MV-4-11 (cell line): ENCODE measurements at regions not wholly inside any gene's neighbourhood (a gene's known extent, or its start where the extent isn't known, plus 50 kb on each side); places are given as distances from the start of the nearest gene placed in this dataset.

Experiments used
- DNase-seq: peaks from one replicate; lab custom pipeline; 2025; lab: John Stamatoyannopoulos, UW

DNA sequence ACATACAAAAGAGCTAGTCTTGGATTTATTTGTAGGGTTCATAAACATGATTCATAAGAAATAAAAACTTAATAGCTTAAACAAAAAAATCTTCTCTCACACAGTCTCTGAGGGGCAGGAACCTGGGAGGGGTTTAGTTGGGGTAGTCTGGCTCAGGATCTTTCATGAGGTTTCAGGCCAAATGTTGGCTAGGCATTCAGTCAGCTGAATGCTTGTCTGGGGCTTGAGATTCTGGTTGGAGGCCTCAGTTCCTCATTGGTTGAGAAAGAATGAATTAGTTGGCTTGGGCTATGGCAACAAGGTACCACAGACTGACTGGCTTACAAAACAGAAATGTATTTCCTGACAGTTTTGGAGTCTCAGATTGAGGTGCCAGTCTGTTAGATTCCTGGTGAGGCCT lies 74.3 kb downstream of the ANKRD7 start:
- peak; percentile 55 for DNase-seq

DNA sequence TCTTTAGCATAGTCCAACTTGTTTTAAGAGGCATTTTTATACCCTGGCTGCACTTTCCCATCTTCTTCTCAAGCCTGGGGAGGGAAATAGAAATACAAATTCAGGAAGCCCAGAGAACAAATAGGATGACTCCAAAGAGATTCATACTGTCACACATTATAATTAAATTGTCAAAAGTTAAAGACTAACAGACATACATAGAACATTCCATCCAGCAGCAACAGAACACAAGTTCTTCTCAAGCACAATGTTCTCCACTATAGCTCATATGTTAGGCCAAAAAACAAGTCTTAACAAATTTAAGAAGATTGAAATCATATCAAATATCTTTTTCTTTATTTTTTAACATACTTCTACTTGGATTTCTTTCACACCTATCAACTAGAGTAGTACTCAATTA lies 75.7 kb downstream of the ANKRD7 start:
- DNase-seq = no peak

DNA sequence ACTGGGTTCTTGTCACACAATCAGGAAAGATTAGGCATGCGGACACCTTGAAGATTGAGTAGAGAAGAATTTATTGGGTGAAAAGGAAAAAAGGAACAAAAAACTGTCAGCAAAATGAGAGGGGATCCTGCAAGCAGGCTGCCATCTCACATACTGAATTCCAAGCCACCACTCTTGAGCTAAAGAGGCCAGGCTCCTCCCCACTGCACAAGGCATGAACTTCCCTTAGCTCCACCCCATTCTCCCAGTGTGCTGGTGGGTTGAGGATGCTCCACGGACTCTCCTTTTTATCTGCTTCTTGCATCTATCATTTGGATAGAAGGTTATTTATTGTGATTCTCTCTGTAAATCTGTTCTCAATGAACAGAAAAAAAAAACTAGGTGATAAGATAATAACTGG lies 79.6 kb downstream of the ANKRD7 start:
- DNase-seq = no peak

DNA sequence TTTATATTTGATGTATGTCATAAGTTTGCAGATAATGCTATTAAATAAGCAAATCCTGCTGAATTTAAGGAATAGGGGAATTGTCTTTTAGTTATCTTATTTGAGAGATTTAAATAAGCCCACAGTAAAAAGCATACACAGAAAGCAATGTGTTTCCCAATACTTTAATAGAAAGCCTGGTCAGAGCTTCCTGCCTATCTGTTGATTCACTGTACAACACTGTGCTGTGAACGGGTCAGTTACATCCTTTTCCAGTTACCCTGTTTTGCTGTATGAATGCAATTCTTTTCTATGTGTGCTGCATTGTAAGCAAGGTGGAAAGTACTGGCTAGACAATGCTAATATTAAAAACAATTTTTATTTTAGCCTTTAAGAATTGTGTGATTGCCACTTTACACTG lies 81.2 kb downstream of the ANKRD7 start:
- peak; percentile 59 for DNase-seq

DNA sequence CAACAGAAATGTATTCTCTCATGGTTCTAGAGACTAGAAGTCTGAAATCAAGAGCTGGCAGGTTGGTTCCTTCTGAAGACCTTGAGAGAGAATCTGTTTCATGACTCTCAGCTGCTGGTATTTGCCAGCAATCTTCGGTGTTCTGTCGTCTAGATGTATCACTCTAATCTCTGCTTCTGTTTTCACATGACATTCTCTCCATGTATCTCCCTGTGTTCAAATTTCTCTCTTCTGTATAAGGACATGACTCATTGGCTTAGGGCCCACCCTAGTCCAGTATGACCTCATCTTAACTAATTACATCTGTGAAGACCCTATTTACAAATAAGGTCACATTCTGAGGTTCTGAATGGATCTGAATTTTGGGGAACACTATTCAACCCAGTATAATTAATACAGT lies 82.3 kb downstream of the ANKRD7 start:
- DNase-seq = no peak

DNA sequence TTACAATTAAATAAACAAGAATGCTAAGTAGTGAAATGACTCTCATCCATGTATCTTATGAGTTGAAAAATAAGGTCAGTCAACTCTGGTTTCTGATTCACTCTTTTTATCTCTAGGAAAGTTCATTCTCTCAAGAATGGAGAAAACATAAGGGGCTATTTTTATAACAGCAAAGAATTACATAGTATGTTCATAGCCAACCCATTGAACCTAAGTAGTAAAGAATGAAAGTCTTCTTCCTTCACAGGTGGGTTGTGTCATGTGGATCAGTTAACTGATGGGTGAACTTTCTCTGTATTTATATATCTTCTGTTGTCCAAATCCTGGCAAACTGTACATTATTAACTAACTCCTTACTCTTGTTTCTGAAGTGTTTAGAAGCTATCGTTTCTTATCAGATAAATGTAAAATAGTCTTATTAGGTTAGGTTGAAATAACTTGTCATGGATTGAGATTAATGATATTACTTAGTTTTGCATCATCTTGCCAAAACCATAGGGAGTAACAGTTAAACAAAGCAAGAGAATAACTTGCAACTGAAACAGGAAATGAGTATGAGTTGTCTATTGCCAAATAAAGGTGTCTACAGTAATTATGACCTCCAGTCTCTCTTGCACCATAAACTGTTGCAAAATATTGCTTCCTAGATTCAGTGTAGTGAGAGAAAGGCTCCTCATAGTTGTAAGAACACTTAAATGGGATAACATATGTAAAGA lies 86.8 kb downstream of the ANKRD7 start:
- DNase-seq = peak; percentile 98

DNA sequence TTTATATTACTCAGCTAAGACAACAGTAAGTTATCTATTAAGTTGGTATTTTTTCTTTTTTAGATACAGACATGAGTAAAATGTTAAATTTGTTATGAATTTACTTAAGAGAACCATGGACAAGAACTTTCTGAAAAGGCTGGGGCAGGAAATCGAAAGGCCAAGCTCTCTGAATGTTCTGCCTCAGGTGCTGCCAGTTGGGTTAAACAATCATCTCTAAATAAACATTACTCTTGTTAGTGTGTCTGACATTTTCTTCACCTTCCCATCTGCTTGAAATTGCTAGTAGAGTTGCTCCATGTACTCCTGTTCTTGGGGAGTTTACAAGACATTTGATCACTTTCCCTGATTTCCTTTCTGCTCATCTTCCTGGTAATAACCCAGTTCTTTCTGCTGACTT lies 87.5 kb downstream of the ANKRD7 start:
- DNase-seq = no peak

DNA sequence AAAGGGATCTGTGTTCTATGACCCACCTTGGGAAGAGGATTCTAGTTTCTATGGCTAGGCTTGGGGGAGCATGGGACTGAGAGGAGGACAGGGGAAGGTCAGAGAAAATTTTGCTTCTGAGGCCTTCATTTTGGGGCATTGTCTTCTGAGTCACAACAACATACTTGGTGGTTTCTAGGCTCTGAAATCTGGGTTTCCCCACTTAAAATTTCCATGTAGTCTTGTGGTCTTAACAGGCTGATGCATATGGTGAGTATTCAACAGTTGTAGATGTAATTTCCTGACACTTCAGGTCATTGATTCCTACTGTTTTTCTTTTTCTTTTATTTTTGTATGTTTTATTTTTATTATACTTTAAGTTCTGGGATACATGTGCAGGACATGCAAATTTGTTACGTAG lies 88.5 kb downstream of the ANKRD7 start:
- DNase-seq = peak; percentile 69

DNA sequence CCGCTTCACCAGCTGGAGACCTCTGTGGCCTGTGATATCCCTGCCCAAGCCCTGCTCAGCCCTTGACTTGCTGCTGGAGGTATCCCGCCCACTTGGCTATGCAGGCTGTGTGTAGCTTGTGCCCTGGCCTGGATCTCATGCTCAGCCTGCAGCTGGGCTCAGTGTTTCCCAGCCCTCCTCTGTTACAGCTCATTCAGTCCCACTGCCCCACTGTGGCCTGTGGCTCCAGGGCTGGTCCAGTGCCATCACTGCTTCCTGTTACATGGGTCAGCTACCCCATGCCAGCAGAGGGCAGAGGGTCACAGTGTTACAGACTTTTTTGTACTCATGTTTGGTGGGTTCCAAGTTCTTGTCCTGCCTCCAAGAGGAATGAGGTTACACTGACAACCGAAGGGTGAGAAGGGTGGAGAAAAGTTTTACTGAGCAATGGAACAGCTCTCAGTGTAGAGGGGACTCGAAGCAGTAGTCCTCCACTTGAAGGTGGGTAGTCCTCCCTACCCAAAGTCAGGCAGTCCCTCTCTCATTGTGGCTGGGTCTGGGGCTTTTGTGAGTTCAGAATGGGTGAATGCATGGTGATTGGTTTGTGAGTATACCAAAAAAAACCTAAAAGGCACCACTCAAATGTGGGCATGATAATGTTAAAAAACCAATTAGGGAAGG lies 100.4 kb downstream of the ANKRD7 start:
- no peak for DNase-seq

DNA sequence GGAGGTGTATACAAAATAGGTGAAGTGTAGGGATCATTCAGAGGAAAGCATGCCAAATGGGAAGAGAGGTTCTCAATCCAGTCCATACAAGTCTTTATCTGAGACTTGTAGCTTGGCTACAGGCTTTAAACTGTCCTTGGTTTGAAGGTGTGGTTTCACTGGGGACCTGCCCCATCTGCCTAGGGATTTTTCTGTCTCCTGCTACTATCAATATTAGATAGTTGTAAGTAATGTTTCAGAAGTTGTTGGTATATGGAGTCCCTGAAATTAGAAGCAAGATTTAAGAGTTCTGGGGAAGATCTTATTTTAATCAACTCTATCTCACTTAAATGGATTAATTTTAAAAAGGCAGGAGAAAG lies 100.9 kb downstream of the ANKRD7 start:
- DNase-seq = no peak

DNA sequence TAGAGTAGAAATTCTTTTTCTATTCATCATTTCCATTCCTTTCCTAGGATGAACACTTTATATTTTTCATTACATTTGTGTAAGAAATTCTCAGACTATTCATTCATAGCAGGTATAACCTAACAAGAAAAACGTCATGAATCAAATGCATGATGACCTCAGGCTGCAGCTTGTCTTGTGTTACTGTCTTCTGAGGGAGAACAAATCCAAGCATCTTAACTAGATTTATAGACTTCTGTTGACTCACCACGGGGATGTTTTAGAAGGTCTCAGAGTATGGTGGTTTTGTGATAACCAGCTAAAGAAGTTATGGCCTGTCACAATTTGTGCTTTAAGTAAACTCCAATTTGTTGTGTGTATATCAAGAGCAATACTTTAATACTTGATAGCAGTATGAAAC lies 102.7 kb downstream of the ANKRD7 start:
- DNase-seq = peak; percentile 19

DNA sequence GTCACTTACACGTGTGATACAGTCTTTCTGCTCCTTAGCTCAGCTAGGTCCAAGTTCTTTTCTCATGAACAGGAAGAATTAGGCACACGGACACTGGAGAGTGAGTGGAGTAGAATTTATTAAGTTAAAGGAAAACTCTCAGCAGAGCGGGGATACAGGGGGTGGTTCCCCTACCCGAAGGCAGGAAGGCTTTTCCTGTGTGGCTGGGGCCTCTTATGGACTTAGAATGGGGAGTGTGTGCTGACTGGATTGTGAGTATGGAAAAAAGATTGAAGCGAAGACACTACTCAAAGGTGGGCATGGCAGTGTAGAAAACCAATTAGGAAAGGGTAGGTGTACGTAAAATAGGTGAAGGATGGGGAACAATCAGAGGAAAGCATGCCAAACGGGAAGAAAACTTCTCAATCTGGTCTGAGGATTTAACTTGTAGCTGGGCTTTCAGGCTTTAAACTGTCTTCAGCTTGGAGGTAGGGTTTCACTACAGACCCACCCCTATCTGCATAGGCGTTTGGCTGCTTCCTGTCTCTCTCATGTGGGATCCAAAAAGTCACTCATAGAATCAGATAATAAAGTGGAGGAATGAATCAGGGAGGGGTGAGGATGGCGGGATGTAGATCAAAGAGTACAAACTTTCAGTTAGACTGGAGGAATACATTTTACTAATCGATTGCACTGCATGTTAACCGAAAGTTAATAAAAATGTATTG lies 104.2 kb downstream of the ANKRD7 start:
- no peak for DNase-seq

DNA sequence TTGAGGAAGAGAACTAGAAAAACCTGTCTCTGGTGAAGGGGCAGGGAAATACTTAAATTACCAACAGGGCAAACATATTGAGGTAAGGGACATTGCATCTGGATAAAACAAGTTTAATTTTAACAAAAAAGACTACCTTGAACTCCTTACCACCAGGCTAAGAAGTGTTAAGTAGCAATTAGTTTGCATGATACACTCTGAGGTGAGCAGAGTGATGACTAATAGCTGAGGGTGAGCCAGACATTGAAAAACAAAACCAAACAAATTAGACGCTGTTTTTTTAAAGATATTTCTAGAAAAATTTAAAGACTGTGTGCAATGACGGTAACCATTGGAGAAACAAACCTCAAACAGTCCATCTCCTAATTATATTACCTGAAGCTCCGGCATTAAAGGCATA lies 105.9 kb downstream of the ANKRD7 start:
- no peak for DNase-seq

DNA sequence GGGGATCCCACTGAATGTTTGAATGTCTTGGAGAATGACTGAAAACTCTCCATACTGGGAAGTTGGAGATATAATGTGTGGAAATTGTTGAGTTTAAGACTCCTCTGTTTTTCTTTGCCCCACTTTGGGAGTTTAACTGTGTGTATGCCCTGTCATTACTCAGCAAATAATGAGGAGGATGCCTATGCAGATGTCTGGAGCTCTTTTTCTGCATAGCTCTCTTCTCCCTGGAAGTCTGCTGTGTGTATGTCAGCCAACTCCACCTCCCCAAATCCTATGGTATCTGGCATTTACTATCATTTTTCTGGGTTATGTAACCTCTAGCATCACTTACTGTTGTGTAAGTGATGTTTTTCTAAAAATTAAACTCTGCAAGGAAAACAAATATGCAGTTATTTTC lies 122.2 kb downstream of the ANKRD7 start:
- no peak for DNase-seq

DNA sequence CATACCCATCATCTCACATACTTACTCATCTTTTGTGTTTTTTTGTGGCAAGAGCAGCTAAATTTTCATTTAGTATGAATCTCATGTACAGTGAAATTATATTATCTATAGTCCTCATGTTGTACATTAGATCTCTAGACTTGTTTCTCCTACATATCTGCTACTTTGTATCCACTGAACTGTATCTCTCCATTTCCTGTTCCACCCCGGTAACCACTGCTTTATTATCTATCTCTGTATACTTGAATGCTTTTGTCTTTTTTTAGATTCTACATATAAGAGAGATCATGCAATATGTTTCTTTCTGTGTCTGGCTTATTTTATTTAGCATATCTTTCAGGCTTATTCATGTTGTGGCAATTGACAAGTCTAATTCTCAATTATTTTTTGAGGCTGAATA lies 125.1 kb downstream of the ANKRD7 start:
- DNase-seq = no peak

DNA sequence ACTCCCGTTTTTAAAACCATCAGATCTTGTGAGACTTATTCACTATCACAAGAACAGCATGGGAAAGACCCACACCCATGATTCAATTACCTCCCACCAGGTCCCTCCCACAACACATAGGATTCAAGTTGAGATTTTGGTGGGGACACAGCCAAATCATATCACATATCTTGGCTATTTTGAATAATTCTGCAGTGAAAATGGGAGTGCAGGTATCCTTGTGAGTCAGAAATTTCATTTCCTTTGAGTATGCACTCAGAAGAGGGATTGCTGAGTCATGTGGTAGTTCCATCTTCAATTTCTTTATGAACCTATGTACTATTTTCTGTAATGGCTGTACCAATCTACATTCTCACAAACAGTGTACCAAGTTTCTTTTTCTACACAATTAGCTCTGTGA lies 125.8 kb downstream of the ANKRD7 start:
- no peak for DNase-seq

DNA sequence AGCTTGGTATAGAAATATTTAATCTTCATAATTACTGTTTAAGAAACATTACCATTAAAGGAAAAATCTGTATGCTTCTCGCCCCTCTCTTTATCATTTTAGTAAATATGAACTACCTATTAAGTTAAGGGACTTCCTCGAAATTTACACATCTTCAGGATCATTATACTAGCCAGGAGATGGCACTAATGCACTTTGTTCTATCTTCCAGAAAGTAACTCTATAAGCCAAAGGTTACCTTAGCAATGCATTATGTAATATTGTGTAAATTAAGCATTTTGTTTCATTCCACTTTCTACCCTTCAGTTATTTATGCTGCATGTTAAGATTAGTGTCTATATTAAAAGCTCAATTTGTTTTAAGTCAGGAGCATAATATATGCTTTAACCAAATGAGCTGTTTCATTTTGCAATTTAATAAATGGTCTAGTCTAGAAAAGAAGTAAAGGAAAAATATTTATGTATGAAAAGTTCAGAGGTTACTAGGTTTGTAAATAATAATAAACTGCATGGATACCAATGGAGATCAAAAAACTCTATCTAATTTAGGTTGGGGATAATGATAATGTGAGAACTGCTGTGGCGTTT lies 128.5 kb downstream of the ANKRD7 start:
- peak; percentile 73 for DNase-seq

DNA sequence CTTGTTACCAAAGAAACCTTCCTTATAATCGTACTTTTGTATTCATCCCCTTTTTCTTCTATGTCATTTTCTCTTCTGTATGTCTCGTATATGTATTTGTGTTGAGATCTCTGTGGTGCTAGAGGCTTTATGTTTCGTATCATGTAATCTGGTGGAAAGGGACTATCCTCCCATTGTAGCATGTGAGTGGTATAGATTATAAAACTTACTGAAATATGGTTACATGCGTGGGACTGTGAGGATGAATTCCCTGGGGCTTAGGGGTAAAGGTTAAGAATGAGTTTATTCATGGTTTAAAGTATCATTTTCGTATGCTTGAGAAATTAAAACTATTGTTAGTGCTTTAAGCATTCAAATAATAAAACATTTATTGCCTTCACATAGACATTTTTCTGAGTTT lies 141.9 kb downstream of the ANKRD7 start:
- no peak for DNase-seq

DNA sequence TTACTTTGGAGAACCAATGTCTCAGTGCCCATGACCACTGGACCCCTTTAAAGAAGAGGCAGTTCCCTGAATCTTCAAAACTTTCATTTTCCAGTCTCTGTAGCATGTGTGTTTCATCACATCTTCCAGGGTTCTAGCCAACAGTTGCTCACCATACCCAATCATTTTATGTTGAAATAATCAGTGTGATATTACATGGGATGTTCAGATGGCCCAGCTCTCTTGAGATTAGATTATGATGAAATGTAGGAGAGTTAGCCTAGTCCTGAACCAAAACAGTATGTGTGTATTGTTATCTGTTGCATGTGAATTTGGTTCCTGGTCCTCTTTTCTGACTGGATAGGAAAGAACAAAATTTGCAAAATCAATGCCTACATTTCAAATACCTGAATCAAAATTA lies 144.5 kb downstream of the ANKRD7 start:
- DNase-seq = no peak

DNA sequence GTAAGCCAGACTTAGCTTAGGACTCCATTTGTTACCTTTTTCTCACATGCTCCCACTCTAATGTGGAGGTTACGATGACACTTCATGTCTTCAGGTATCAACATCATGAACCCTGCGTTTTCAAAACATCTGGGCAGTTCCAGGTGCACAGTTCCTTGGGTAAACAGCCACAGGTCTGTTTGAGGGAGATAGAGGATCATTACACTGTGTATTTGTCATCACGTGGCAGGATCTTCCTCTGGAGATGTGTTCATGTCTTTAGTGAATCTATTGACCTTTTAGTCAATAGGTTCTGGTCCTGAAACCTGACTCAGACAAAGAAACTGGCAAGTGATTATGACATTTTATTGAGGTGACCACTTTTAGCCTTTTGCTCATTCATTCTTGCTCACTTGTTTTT lies 145.5 kb downstream of the ANKRD7 start:
- DNase-seq = no peak

DNA sequence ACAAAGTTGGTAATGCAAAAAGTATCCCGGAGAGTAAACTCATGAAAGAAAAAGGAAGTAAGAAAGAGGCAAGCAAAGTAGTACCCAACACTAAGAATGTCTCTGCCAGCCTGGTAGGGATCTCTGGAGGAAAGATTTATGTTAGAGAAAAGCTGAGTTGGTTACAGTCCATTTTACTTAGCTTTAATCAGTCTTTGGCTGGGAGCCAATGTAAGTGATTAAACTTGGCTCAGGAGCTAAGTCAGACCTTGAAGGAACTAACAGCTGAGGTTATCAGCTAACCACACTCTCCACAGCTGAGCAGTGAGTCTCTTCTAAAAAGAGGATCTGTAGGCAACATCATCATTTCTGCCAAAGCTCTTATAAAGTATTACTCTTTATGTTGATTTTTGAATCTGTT lies 148.0 kb downstream of the ANKRD7 start:
- DNase-seq = peak; percentile 95

DNA sequence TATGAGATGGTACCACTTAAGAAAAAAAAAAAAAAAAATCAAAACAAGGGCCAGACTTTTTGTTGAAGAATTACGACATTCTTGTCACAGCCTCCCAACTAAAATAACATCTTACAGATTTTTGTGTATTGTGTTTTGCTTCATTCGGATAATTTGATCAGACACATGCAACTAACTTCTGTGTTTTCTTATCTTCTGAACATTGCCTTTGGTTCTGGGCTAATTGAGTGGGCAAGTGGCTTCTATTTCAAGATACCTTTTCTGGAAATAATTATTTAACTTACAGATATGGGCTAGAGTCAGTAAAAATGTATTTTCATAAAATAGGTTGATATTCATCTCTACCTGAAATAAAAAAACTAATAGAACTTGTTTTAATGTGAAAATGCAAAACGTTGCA lies 165.1 kb downstream of the ANKRD7 start:
- no peak for DNase-seq

DNA sequence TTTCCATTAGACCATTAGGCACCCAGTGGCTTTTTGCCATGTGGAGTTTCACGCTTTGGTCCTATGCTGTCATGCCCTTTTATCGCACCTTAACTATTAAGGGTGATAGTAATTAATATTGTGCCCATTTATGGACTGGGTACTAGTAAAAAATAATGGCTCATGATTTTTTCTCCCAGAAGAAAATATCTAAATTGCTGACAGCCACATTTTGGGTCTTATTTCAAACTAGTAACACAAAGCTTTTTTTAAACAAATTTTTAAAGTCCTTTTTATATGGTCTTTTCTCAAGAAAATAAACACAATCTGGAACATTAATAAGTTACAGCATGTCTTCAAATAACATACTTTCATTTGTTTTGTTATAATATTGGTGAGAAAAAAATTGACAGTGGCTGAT lies 179.7 kb downstream of the ANKRD7 start:
- DNase-seq = no peak
